SK-N-MC (cell line): ENCODE measurements at regions not wholly inside any gene's neighbourhood (a gene's known extent, or its start where the extent isn't known, plus 50 kb on each side); places are given as distances from the start of the nearest gene placed in this dataset.

ENCODE experiments used
- EZH2 ChIP-seq: fragments of 200-600 bp; sonication (generic); IDR thresholded peaks from one replicate; pipeline ENCODE4 v1.6.1; 2017; ENCODE audit warnings: antibody characterized with exemption
- FOXP2 ChIP-seq: optimal IDR thresholded peaks from 2 replicates; pipeline ENCODE3; 2011; ENCODE audit warnings: mild to moderate bottlenecking, moderate library complexity; ENCODE audit not compliant: insufficient read depth; ENCODE audit errors: extremely low read length, control extremely low read depth
- POLR2AphosphoS5 ChIP-seq: IDR thresholded peaks from 2 replicates; pipeline ENCODE4 v1.6.1; 2012; ENCODE audit warnings: mild to moderate bottlenecking, low read depth, low read length, borderline replicate concordance

GRCh38 chr21:35150562-35151226 lies 101.6 kb upstream of the RUNX1 start:
- TF ChIP-seq EZH2 (no peak), POLR2AphosphoS5 (no peak), FOXP2 (no peak)
